Left renal pelvis (tissue), 4 donors: ENCODE measurements at regions not wholly inside any gene's neighbourhood (a gene's known extent, or its start where the extent isn't known, plus 50 kb on each side); places are given as distances from the start of the nearest gene placed in this dataset.

Experiments
- DNase-seq, 4 donors: peaks; one replicate each; pipeline ENCODE4 v3.0.0-alpha.2; 2013; ENCODE audit warnings: low read depth in 4 of 4, low spot score in 3 of 4

GRCh38 chr5:112647428-112647827, 90.3 kb upstream of the APC start:
- DNase-seq = no peak

GRCh38 chr5:112648264-112648663, 89.4 kb upstream of the APC start:
- no peak for DNase-seq

GRCh38 chr5:112649882-112650281, 87.8 kb upstream of the APC start:
- DNase-seq = no peak

- DNase-seq = no peak
These were observed 84.0 kb upstream of the APC start for GRCh38 chr5:112653638-112654205.

- no peak for DNase-seq
These were observed 82.2 kb upstream of the APC start for GRCh38 chr5:112655513-112655912.

- no peak for DNase-seq
These were observed 81.2 kb upstream of the APC start for GRCh38 chr5:112656451-112656850.

- no peak for DNase-seq
These were observed 79.9 kb upstream of the APC start for GRCh38 chr5:112657804-112658203.

- no peak for DNase-seq
These were observed 77.3 kb upstream of the APC start for GRCh38 chr5:112660359-112660758.

GRCh38 chr5:112663146-112663545, 74.5 kb upstream of the APC start:
- DNase-seq = no peak

GRCh38 chr5:112668016-112668415, 69.7 kb upstream of the APC start:
- no peak for DNase-seq

GRCh38 chr5:112668911-112669310, 68.8 kb upstream of the APC start:
- no peak for DNase-seq

- no peak for DNase-seq
These were observed 68.2 kb upstream of the APC start for GRCh38 chr5:112669328-112669963.

GRCh38 chr5:112671687-112672086, 66.0 kb upstream of the APC start:
- DNase-seq = no peak

GRCh38 chr5:112681481-112681908, 56.2 kb upstream of the APC start:
- DNase-seq = no peak

GRCh38 chr5:112682621-112683061, 55.0 kb upstream of the APC start:
- DNase-seq = no peak

- no peak for DNase-seq
These were observed 53.6 kb upstream of the APC start for GRCh38 chr5:112684121-112684520.

- DNase-seq = no peak
These were observed 52.9 kb upstream of the APC start for GRCh38 chr5:112684737-112685136.

GRCh38 chr5:112685386-112685785, 52.3 kb upstream of the APC start:
- DNase-seq = no peak

- DNase-seq = no peak
These were observed 51.8 kb upstream of the APC start for GRCh38 chr5:112685931-112686330.

- no peak for DNase-seq
These were observed 51.0 kb upstream of the APC start for GRCh38 chr5:112686675-112687074.

GRCh38 chr5:112687306-112687705, 50.4 kb upstream of the APC start:
- DNase-seq = no peak
